ENCODE measurements at regions not wholly inside any gene's neighbourhood (a gene's known extent, or its start where the extent isn't known, plus 50 kb on each side); places are given as distances from the start of the nearest gene placed in this dataset.

DNA sequence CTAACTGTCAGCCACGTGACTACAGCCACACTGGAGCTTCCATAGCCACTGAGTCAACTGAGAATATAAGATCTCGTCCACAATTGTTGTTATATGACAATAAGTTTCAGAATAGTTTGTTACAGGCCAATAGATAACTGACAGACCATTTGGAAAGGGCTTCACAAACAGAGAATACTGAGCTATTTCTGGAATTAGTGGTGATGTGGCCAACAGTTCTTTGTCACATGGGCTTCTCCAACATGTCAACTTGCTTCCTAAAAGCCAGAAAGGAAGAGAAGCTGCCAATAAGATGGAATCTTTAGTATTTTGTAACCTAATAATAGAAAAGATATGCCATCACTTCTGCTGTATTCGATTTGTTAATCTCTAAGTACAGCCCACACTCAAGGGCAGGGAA is 1220.4 kb downstream of the CDH8 start:
- Histone ChIP-seq H3K9me1 (ENCODE audit: control insufficient read depth, insufficient read depth, low read length) (no peaks in the 10 kb centered on the region), H3K4me1 (replicated peaks in 1 of 2; ENCODE audit: control insufficient read depth in 2 of 2, insufficient read depth in 2 of 2, low read length in 2 of 2) (no peaks in the 10 kb centered on the region), H3K79me2 (ENCODE audit: control insufficient read depth, insufficient read depth, low read length) (no peaks in the 10 kb centered on the region), H4K20me1 (replicated peaks; ENCODE audit: control insufficient read depth, insufficient read depth, low read length) (no peaks in the 10 kb centered on the region), H3K27me3 (ENCODE audit: control insufficient read depth in 2 of 2, insufficient read depth in 2 of 2, low read length in 2 of 2) (no peaks in the 10 kb centered on the region), H3K9me3 (replicated peaks; ENCODE audit: control insufficient read depth, insufficient read depth, low read depth, low read length) (no peaks in the 10 kb centered on the region), H3K36me3 (ENCODE audit: control insufficient read depth, insufficient read depth, low read length) (no peaks in the 10 kb centered on the region), H2AFZ (ENCODE audit: low read depth, low read length) (no peak overlapping the region), H3K4me3 (no peak overlapping the region), H3K27ac (ENCODE audit: extremely low read depth, low read depth, low read length) (no peak overlapping the region), H3K9ac (ENCODE audit: insufficient read depth in 1 of 2, low read depth in 2 of 2, low read length in 2 of 2) (no peak overlapping the region), H3K4me2 (ENCODE audit: insufficient read depth, low read length) (no peak overlapping the region)
- 0% methylated on average over 3 of the region's 3 CpGs for WGBS (ENCODE audit: insufficient coverage, low coverage, missing lambda C conversion rate)
- DNase-seq (ENCODE audit: extremely low read depth in 1 of 4, low spot score in 3 of 4) (no peak), FAIRE-seq (no peak), ATAC-seq (no peak)
- in situ Hi-C loops (cut with MboI), result no loop called here
- POLR2A ChIA-PET, result no interaction called here
- CTCF ChIA-PET (ENCODE audit: low intra/inter-chr PET ratio), result no interaction called here
- no TSS peak for BruUV-seq (replicated peaks)
- intact Hi-C loops (cut with micrococcal nuclease), result no loop called here
- TF ChIP-seq MEF2D (tag; conservative IDR thresholded peaks at IDR 0.05; ENCODE audit: low read depth), result no peak
- TF ChIP-seq JUNB (CRISPR knock-in tag; conservative IDR thresholded peaks at IDR 0.05), result no peak
- no peak for TF ChIP-seq TAF1 (IDR thresholded peaks at IDR 0.05; ENCODE audit: control insufficient read depth, extremely low read depth, insufficient read depth, low read length, severe bottlenecking)
- no peak for TF ChIP-seq PHB (CRISPR knock-in tag; IDR thresholded peaks at IDR 0.05)
- no peak for TF ChIP-seq NFRKB (IDR thresholded peaks at IDR 0.05; ENCODE audit: low read depth)
- no peak for TF ChIP-seq ARID1B (IDR thresholded peaks at IDR 0.05)
- no peak for TF ChIP-seq POLR3G (IDR thresholded peaks at IDR 0.05; ENCODE audit: extremely low read depth, insufficient read length, insufficient replicate concordance)
- no peak for TF ChIP-seq ZNF347 (CRISPR knock-in tag; IDR thresholded peaks at IDR 0.05; ENCODE audit: low read depth)
- no peak for TF ChIP-seq POLR2A (conservative IDR thresholded peaks at IDR 0.05)
- no peak for TF ChIP-seq LARP7 (IDR thresholded peaks at IDR 0.05)
- TF ChIP-seq PRPF4 (IDR thresholded peaks at IDR 0.05; ENCODE audit: insufficient read depth, low read depth, low read length, poor library complexity, severe bottlenecking), result no peak
- no peak for TF ChIP-seq ZNF551 (CRISPR knock-in tag; IDR thresholded peaks at IDR 0.05)
- TF ChIP-seq, protein P1, sequence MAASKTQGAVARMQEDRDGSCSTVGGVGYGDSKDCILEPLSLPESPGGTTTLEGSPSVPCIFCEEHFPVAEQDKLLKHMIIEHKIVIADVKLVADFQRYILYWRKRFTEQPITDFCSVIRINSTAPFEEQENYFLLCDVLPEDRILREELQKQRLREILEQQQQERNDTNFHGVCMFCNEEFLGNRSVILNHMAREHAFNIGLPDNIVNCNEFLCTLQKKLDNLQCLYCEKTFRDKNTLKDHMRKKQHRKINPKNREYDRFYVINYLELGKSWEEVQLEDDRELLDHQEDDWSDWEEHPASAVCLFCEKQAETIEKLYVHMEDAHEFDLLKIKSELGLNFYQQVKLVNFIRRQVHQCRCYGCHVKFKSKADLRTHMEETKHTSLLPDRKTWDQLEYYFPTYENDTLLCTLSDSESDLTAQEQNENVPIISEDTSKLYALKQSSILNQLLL (CRISPR knock-in tag; IDR thresholded peaks at IDR 0.05; ENCODE audit: borderline replicate concordance), result no peak
- no peak for TF ChIP-seq ZHX1 (conservative IDR thresholded peaks at IDR 0.05; ENCODE audit: low read length)
- TF ChIP-seq, protein P2, sequence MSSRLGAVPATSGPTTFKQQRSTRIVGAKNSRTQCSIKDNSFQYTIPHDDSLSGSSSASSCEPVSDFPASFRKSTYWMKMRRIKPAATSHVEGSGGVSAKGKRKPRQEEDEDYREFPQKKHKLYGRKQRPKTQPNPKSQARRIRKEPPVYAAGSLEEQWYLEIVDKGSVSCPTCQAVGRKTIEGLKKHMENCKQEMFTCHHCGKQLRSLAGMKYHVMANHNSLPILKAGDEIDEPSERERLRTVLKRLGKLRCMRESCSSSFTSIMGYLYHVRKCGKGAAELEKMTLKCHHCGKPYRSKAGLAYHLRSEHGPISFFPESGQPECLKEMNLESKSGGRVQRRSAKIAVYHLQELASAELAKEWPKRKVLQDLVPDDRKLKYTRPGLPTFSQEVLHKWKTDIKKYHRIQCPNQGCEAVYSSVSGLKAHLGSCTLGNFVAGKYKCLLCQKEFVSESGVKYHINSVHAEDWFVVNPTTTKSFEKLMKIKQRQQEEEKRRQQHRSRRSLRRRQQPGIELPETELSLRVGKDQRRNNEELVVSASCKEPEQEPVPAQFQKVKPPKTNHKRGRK (tag; IDR thresholded peaks at IDR 0.05), result no peak
